ENCODE measurements at regions not wholly inside any gene's neighbourhood (a gene's known extent, or its start where the extent isn't known, plus 50 kb on each side); places are given as distances from the start of the nearest gene placed in this dataset.
"Not testable (repeated sequence)": the region's sequence is repeated elsewhere in the genome, so short reads cannot be mapped to it uniquely, and the experiment has no call there.

DNA sequence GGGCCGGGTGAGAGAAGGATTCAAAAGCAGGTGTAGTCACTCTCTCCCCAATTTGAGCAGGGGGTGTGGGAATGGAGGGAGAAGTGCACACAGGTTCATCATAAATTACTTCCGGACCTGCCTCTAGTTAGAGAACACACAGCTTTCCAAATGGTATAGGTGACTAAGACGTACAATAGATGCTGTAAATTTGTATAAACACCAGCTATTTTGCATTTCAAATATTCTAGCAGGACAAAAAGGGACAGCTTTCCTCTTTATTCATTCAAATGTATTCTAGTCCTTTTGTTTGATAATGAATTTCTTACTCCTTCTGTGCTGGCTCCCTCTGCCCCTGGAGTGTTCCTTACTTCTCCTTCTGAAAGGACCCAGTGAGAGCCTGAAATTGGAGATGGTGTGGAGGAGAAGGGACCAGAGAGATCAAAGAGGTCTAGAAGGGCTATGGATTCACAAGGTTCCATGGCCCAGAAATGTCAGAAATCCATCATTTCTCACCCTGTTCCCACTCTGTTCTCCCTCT, 53.2 kb upstream of the SH3BP4 start:
- DNase-seq = no peak

DNA sequence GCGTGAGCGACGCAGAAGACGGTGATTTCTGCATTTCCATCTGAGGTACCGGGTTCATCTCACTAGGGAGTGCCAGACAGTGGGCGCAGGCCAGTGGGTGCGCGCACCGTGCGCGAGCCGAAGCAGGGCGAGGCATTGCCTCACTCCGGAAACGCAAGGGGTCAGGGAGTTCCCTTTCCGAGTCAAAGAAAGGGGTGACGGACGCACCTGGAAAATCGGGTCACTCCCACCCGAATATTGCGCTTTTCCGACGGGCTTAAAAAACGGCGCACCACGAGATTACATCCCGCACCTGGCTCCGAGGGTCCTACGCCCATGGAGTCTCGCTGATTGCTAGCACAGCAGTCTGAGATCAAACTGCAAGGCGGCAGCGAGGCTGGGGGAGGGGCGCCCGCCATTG, 63.4 kb upstream of the SH3BP4 start:
- DNase-seq = not testable (repeated sequence)

GRCh38 chr2:234887195-234887594, 64.6 kb upstream of the SH3BP4 start:
- no peak for DNase-seq

GRCh38 chr2:234885886-234886285, 65.9 kb upstream of the SH3BP4 start:
- no peak for DNase-seq

DNA sequence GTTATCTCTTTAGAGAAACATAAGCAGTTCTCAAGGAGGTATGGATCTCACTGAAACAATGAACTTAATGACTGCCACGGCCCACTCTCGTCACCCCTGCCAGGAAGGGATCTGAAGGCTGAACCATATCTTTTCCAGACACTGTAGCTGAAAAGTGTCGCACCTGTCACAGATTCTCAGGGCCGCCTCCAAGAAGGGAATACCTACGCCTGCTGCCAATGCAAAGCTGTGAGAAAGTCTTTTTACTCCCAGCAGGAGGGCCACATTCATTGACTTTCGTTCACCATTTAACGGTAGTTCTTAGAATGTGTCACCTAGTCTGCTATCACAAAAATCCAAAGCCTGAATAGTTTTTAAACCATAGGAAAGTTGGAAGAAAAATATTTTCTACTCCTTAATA, 66.7 kb upstream of the SH3BP4 start:
- no peak for DNase-seq

GRCh38 chr2:234884591-234884990, 67.2 kb upstream of the SH3BP4 start:
- DNase-seq = no peak

DNA sequence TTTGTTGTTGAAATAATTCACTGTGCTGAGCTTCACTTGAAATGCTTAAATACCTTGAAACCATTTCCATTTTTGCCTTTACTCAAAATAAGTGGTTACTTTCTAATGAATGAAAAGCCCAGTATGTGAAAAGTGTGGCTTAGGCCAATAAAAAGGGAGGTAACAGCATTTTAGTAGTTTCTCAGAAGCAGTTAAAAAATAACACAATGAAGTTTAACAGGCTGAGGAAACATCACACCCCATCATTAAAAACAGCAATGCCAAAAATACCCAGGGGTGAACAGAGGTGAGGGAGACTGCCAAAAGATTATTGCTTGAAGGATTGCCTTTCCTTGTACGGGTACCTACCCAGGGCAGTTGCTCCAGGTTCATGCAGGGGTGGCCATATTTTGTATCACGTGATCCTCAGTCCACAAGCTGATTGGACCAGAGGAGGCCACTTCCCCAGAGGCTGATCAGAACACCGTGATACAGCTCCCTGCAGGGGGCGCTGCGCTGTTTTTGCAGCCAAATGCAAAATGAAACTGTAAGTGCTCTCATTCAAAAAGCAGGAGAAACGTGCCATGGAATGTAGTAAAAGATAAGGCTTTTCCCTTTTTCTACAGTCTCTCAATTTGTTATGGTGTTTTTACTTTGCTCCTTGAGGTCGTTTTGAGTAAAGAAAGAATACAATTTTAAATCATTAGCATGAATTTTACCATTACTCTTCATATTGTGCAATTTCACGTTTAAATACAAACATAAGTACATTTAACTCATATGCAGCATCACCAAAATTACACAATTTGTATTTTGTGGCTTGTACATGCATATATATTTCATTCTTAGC, 70.2 kb upstream of the SH3BP4 start:
- DNase-seq = peak; percentile 43

GRCh38 chr2:234880551-234881211, 71.1 kb upstream of the SH3BP4 start:
- DNase-seq = no peak

GRCh38 chr2:234879671-234880455, 72.0 kb upstream of the SH3BP4 start:
- no peak for DNase-seq

GRCh38 chr2:234876621-234877020, 75.2 kb upstream of the SH3BP4 start:
- not testable (repeated sequence) for DNase-seq

- no peak for DNase-seq
Measured at GRCh38 chr2:234874347-234875046, 77.3 kb upstream of the SH3BP4 start.

- DNase-seq = no peak
Measured at GRCh38 chr2:234873828-234874173, 78.0 kb upstream of the SH3BP4 start.

GRCh38 chr2:234873103-234873827, 78.6 kb upstream of the SH3BP4 start:
- DNase-seq = no peak

DNA sequence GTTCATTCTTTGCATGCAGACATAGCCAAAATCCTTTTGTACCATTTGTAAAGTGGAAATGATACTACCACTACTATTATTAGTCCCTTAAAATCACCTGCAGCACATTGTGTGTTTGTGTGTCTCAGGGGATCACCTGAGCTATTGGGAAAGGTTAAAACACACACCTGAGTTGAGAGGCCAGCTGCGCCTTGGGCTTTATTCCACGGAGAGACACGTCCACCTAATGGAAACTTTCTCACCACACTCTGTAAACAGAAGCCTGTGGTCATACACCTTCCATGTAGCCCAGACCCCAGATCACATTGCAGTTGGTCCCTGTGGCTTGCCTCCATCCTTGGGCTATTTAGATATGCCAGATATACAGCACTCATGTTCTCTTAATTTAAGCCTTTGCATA, 81.8 kb upstream of the SH3BP4 start:
- peak; percentile 15 for DNase-seq

DNA sequence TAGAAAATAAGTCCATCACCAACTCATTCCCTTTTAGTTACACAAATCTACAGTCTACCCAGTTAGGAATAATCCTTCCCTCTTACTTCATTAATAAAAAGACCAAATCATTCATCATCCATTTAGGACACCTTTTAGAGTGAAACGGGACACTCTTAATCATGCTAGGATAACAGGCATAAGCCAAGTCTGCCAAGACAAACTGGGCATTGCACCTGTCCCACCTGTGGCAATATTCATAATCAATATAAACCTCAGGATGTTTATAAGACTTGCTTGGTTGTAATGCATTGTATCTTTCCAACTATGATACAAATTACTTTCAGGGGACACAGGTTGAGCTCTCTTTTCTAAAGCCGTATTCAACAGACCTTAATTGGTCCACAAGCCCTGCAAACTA, 82.7 kb upstream of the SH3BP4 start:
- DNase-seq = no peak

GRCh38 chr2:234867882-234868285, 83.9 kb upstream of the SH3BP4 start:
- DNase-seq = no peak

- DNase-seq = no peak
Measured at GRCh38 chr2:234865586-234865985, 86.2 kb upstream of the SH3BP4 start.

- DNase-seq = no peak
Measured at GRCh38 chr2:234865040-234865439, 86.8 kb upstream of the SH3BP4 start.

DNA sequence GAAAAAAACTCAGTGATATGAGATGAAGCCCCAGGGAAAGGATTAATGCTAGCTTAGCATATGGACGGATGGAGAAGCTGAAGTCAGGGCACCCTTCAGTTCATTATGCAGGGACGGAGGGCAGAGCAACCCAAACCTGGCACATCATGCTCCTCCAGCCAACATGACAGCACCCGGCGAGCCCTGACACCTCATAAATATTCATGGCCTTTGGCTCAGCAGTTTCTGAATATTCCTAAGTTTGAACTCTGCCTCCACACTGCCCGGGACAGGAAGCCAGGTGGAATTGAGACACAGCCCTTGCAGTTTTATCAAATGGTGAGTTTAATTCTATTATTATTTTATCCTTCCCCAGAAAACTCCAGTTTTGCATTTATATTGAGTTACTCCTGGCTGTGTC, 87.3 kb upstream of the SH3BP4 start:
- no peak for DNase-seq

- DNase-seq = no peak
Measured at GRCh38 chr2:234863043-234863934, 88.5 kb upstream of the SH3BP4 start.

Data from NCI-H146 (cell line).